PC-9 (cell line): ENCODE measurements at regions not wholly inside any gene's neighbourhood (a gene's known extent, or its start where the extent isn't known, plus 50 kb on each side); places are given as distances from the start of the nearest gene placed in this dataset.

Experiments used
- EZH2 ChIP-seq: fragments of 200-600 bp; sonication (generic); IDR thresholded peaks from 2 replicates; pipeline ENCODE4 v1.8.0; 2017; ENCODE audit warnings: antibody characterized with exemption, low read depth
- TF ChIP-seq, protein P1 (sequence below): fragments of 200-600 bp; sonication (generic); conservative IDR thresholded peaks from 2 replicates; pipeline ENCODE4 v1.6.1; 2017; ENCODE audit warnings: mixed run types, antibody characterized with exemption, mild to moderate bottlenecking, moderate library complexity

DNA sequence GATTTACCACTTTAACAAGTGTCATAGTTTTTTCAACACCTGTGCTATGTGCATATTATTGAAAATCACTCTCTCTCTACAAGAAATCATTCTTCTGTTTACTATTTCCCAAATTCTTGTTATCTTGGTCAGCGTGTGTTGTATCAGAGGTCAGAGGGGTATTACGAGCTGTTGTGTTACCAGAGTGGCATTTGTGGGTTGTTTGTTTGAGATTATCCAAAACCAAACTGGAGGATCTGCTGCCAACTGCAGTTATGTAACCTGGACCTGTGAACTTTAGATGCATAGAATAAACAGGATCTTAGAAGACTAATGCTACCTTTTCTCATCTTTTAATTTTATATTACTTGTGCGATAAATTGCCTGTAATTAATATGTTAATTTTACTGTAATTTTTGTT lies 1751.4 kb upstream of the SPRY2 start:
- TF ChIP-seq, protein P1, sequence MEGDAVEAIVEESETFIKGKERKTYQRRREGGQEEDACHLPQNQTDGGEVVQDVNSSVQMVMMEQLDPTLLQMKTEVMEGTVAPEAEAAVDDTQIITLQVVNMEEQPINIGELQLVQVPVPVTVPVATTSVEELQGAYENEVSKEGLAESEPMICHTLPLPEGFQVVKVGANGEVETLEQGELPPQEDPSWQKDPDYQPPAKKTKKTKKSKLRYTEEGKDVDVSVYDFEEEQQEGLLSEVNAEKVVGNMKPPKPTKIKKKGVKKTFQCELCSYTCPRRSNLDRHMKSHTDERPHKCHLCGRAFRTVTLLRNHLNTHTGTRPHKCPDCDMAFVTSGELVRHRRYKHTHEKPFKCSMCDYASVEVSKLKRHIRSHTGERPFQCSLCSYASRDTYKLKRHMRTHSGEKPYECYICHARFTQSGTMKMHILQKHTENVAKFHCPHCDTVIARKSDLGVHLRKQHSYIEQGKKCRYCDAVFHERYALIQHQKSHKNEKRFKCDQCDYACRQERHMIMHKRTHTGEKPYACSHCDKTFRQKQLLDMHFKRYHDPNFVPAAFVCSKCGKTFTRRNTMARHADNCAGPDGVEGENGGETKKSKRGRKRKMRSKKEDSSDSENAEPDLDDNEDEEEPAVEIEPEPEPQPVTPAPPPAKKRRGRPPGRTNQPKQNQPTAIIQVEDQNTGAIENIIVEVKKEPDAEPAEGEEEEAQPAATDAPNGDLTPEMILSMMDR = no peak
- no peak for TF ChIP-seq EZH2
